ENCODE measurements at regions not wholly inside any gene's neighbourhood (a gene's known extent, or its start where the extent isn't known, plus 50 kb on each side); places are given as distances from the start of the nearest gene placed in this dataset.

DNA sequence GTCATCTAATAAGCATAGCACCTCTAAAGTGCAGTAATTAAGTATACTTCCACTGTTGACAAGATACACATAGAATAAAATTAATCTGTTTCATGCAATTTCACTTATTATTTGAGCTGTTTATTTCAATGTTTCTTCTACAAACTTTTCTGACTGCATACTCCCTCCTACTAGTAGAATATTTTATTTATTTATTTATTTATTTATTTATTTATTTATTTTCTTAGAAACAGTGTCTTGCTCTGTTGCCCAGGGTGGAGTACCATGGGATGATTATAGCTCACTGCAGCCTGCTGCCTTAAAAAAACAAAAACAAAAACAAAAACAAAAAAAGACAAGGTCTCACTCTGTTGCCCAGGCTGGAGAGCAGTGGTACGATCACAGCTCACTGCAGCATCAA lies 68.4 kb upstream of the KITLG start:
- H3K4me3 ChIP-seq (ENCODE audit: control insufficient read depth, low read depth, low read length) = no peak overlapping the region
- DNase-seq (ENCODE audit: low read depth) = no peak
- TF ChIP-seq, protein P1, sequence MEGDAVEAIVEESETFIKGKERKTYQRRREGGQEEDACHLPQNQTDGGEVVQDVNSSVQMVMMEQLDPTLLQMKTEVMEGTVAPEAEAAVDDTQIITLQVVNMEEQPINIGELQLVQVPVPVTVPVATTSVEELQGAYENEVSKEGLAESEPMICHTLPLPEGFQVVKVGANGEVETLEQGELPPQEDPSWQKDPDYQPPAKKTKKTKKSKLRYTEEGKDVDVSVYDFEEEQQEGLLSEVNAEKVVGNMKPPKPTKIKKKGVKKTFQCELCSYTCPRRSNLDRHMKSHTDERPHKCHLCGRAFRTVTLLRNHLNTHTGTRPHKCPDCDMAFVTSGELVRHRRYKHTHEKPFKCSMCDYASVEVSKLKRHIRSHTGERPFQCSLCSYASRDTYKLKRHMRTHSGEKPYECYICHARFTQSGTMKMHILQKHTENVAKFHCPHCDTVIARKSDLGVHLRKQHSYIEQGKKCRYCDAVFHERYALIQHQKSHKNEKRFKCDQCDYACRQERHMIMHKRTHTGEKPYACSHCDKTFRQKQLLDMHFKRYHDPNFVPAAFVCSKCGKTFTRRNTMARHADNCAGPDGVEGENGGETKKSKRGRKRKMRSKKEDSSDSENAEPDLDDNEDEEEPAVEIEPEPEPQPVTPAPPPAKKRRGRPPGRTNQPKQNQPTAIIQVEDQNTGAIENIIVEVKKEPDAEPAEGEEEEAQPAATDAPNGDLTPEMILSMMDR (conservative IDR thresholded peaks at IDR 0.05; ENCODE audit: control insufficient read depth, insufficient read depth, low read depth, low read length) = no peak

DNA sequence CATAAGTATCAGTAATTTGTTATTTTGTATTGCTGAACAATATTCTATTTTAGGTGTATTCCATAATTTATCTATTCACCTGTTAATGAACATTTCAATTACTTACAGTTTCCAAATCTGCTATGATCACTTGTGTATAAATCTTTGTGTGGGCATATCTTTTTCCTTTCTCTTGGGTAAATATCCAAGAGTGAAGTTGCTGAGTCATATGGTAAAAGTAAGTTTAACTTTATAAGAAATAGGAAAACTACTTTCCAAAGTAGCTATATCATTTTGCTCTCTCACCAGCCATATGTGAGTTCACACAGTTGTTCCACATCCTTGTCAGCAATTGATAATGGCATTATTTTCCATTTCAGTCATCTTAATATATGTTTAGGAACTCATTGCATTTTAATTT lies 66.6 kb upstream of the KITLG start:
- H3K4me3 ChIP-seq (ENCODE audit: control insufficient read depth, low read depth, low read length) = no peak overlapping the region
- DNase-seq (ENCODE audit: low read depth) = no peak
- TF ChIP-seq, protein P1 (conservative IDR thresholded peaks at IDR 0.05; ENCODE audit: control insufficient read depth, insufficient read depth, low read depth, low read length) = no peak

DNA sequence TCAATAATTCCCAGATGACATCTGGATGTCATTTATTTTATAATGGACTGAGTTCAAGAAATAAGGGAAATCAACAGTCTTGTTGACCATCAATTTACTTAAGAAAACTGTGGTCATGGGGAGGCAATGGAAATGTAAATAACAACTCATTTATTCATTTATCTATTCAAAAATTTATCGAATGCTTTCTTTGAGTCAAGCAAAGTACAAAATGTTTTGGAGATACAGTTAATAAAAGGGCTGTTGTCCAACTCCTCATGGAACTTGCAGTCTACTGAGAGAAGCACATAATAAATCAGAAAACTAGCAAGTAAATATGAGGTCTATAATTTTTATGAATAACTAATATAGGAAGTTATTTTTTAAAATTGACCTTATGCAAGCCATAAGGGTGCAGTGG lies 65.5 kb upstream of the KITLG start:
- TF ChIP-seq, protein P1 (conservative IDR thresholded peaks at IDR 0.05; ENCODE audit: control insufficient read depth, insufficient read depth, low read depth, low read length) = no peak

DNA sequence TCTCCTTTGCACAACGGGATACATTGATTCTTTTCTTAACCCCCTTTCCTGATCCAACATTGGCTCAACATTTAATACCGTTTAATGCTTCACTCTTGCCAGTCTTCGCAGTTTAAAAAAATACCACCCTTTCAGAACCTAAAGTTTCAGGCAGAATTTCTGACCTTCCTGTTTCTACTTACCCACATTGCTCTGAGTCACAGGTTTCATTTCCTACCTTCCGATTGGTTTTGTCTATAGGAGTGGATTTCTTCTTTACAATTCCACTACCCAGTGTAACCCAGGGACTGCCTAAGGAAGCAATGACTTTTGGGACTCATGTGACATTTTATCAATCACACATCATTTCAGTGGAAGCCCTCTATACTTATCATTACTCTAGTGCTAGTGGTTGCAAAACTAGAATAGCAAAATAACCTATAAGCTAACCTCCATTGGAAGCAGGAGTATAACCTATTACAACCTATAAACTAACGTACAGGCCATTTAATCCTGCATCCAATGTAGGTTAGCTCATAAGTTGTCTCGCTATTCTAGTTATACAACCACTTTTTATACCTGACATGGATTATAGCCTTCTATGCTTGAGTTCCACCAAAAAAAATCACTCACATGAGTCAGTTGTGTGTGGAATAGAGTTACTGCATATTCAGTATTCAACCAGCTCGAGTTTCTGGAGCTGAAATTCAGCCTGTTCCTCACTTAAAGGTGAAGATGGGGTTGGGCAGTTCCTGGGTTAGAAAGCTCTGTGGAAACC lies 64.9 kb upstream of the KITLG start:
- TF ChIP-seq, protein P1 (conservative IDR thresholded peaks at IDR 0.05; ENCODE audit: control insufficient read depth, insufficient read depth, low read depth, low read length) = no peak
- no peak overlapping the region for H3K4me3 ChIP-seq (ENCODE audit: control insufficient read depth, low read depth, low read length)
- no peak for DNase-seq (ENCODE audit: low read depth)

More for the DNA sequence above, 65.5 kb upstream of the KITLG start:
- no peak overlapping the region for H3K4me3 ChIP-seq (ENCODE audit: control insufficient read depth, low read depth, low read length)
- DNase-seq (ENCODE audit: low read depth) = no peak

DNA sequence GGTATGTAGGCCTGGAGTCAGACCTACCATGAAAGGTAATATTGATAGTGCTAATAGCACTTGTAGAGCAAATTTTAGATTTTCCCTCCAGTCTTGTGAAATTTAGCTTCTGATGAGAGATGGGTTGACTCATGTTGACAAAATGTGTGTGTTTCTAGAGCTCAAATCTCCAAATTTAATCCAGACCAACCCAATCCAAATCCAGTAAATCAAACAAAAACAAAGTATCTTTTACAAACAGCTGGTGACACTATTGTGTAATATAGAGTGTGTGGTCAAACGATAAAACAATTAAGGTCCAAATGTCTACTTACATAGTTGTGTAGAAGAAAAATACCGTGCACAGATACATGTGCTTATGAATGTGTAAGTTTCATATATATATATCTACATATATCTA lies 63.4 kb upstream of the KITLG start:
- H3K4me3 ChIP-seq (ENCODE audit: control insufficient read depth, low read depth, low read length) = no peak overlapping the region
- peak; percentile 75 for DNase-seq (ENCODE audit: low read depth)
- TF ChIP-seq, protein P1 (conservative IDR thresholded peaks at IDR 0.05; ENCODE audit: control insufficient read depth, insufficient read depth, low read depth, low read length) = no peak

DNA sequence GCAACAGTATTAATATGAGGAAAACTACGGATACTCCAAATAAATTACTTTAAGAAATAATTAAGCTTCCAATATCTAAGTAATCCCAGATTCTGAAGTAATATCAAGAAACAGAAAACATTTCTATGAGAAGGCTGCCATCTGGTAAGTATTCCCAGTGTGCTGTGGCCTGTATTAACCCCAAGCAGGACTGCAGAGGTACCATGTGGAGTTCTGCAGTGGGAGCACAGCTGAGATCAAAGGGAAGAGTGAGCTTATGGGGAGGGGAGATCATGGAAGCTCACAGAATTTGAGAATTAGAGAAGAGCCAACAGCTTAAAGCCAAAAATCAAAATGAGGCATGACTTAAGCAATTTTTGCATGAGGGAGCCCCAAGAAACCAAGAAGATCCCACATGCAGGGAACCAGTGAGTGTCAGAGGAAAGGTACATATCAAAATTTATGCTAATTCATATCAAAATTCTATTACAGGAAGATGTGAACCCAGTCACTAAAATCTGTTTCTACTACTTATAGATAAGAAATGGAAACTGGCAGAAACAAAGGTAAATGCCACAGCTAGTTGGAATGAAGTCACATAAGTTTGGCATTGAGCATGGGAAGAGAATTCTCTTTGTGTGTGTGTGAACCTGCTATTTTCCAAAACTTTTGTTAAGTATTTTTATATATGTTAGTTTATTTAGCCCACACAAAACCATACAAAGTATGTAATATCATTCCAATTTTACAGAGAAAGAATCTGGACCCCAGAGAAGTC lies 62.6 kb upstream of the KITLG start:
- H3K4me3 ChIP-seq (ENCODE audit: control insufficient read depth, low read depth, low read length) = no peak overlapping the region
- DNase-seq (ENCODE audit: low read depth) = no peak
- TF ChIP-seq, protein P1 (conservative IDR thresholded peaks at IDR 0.05; ENCODE audit: control insufficient read depth, insufficient read depth, low read depth, low read length) = no peak

Data from fibroblast of mammary gland (primary cell).